K562 (cell line): ENCODE measurements at regions not wholly inside any gene's neighbourhood (a gene's known extent, or its start where the extent isn't known, plus 50 kb on each side); places are given as distances from the start of the nearest gene placed in this dataset.

ENCODE experiments used
- ATF7 ChIP-seq: fragments of 450-650 bp; IDR thresholded peaks from 2 replicates; pipeline ENCODE4 v1.7.1; 2014; ENCODE audit warnings: mild to moderate bottlenecking, moderate library complexity
- BACH1 ChIP-seq: fragments of 200-800 bp; sonication (Bioruptor generic); IDR thresholded peaks from 2 replicates; pipeline ENCODE4 v1.6.1; 2016; ENCODE audit warnings: missing genetic modification characterization, missing compliant biosample characterization
- BMI1 ChIP-seq: fragments of 150-350 bp; IDR thresholded peaks from 2 replicates; pipeline ENCODE4 v1.6.1; 2014; ENCODE audit warnings: low read length
- CBFA2T3 ChIP-seq: fragments of 450-650 bp; IDR thresholded peaks from 2 replicates; pipeline ENCODE4 v1.6.1; 2017
- CCAR2 ChIP-seq: fragments of 200-400 bp; formaldehyde crosslinking; IDR thresholded peaks from 2 replicates; pipeline ENCODE4 v1.6.1; 2017; ENCODE audit warnings: mild to moderate bottlenecking, low read depth, low read length
- CEBPB ChIP-seq: fragments of 450-650 bp; IDR thresholded peaks from 2 replicates; pipeline ENCODE4 v1.6.1; 2016; ENCODE audit warnings: missing genetic modification characterization, missing compliant biosample characterization
- DMBX1 ChIP-seq: fragments of 250-450 bp; sonication (Bioruptor Pico); IDR thresholded peaks from 2 replicates; pipeline ENCODE4 v1.8.0; 2022; ENCODE audit warnings: inconsistent platforms, mild to moderate bottlenecking, moderate library complexity, borderline replicate concordance
- ERF ChIP-seq: fragments of 450-650 bp; formaldehyde crosslinking; IDR thresholded peaks from 2 replicates; pipeline ENCODE4 v1.4.0; 2020; ENCODE audit warnings: mild to moderate bottlenecking, mixed read lengths
- GATAD2A ChIP-seq: fragments of 450-650 bp; IDR thresholded peaks from 2 replicates; pipeline ENCODE4 v1.6.1; 2017
- JUND ChIP-seq, 2 experiments: IDR thresholded peaks; 2 replicates in 1 of 2; 3 replicates in 1 of 2; pipeline ENCODE4 v1.6.1; 2011; ENCODE audit warnings: borderline replicate concordance in 2 of 2, low read depth in 2 of 2, low read length in 2 of 2, improper control_type of control experiment in 1 of 2, missing biosample characterization in 1 of 2, missing genetic modification characterization in 1 of 2, missing genetic modification reagents in 1 of 2
- MEIS2 ChIP-seq: fragments of 450-650 bp; IDR thresholded peaks from 2 replicates; pipeline ENCODE4 v1.6.1; 2014; ENCODE audit warnings: mild to moderate bottlenecking; ENCODE audit not compliant: partially characterized antibody
- MTF1 ChIP-seq: fragments of 250-450 bp; sonication (Bioruptor Pico); IDR thresholded peaks from 2 replicates; pipeline ENCODE4 v1.9.0; 2021; ENCODE audit warnings: moderate library complexity, mild to moderate bottlenecking, inconsistent platforms, borderline replicate concordance
- NCOA6 ChIP-seq: fragments of 450-650 bp; IDR thresholded peaks from 2 replicates; pipeline ENCODE4 v1.6.1; 2017; ENCODE audit warnings: mild to moderate bottlenecking
- RAD21 ChIP-seq, 2 experiments: fragments of 250-450 bp in 1 of 2; fragments of 450-650 bp in 1 of 2; sonication (Bioruptor Pico) in 1 of 2; formaldehyde crosslinking in 1 of 2; IDR thresholded peaks in 1 of 2; conservative IDR thresholded peaks in 1 of 2; 2 replicates each; pipeline versions ENCODE4 v1.4.0 to v1.8.0; 2020 to 2022; ENCODE audit warnings: mild to moderate bottlenecking in 2 of 2, moderate library complexity in 1 of 2
- RCOR1 ChIP-seq, 2 experiments: IDR thresholded peaks; 2 replicates each; pipeline ENCODE4 v1.6.1; 2012; ENCODE audit warnings: low read depth in 2 of 2, low read length in 2 of 2, borderline replicate concordance in 1 of 2, improper control_type of control experiment in 1 of 2
- SNRNP70 ChIP-seq: fragments of 200-400 bp; formaldehyde crosslinking; optimal IDR thresholded peaks from 2 replicates; pipeline ENCODE3; 2017; ENCODE audit warnings: low read depth, low read length
- TCF3 ChIP-seq: sonication (generic); formaldehyde crosslinking; IDR thresholded peaks from 2 replicates; pipeline ENCODE4 v1.4.0; 2020; ENCODE audit warnings: mild to moderate bottlenecking, missing genetic modification reagents
- ZFP36 ChIP-seq: fragments of 150-350 bp; IDR thresholded peaks from 2 replicates; pipeline ENCODE4 v1.6.1; 2018; ENCODE audit warnings: low read length, low read depth; ENCODE audit not compliant: partially characterized antibody
- TF ChIP-seq, protein P1 (sequence below): sonication (generic); formaldehyde crosslinking; IDR thresholded peaks from 2 replicates; pipeline ENCODE4 v1.8.0; 2023; ENCODE audit warnings: mild to moderate bottlenecking, missing genetic modification reagents
- TF ChIP-seq, protein P2 (sequence below): fragments of 200-800 bp; sonication (Bioruptor generic); IDR thresholded peaks from 2 replicates; pipeline ENCODE4 v1.6.1; 2017; ENCODE audit warnings: missing genetic modification characterization, missing compliant biosample characterization

DNA sequence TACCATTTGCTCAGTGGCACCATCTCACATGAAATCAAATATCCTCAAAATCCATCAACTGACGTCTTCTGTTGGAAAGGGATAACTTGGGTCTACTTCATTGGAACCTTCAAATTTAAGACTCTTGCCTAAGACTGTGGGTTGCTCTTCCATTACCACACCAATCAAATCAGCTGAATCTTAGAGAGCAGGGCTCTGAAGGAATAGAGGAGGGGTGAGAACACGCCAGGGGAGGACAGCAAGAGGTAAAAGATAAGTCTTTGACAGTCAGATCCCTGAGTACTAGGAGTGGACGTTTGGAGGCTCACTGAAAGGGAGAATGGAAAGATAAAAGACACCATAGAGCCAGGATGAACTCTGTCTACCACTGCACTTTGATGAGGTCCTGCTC is 107.5 kb downstream of the CCDC71L start (continued):
- TF ChIP-seq JUND (IDR thresholded peaks at IDR 0.05; ENCODE audit: borderline replicate concordance, low read depth, low read length) (peak; percentile 48; the same call in 1 of the 2 replicates), JUND (tag; IDR thresholded peaks at IDR 0.05; ENCODE audit: borderline replicate concordance, low read depth, low read length) (no peak; the same call in 2 of the 3 replicates), NCOA6 (no peak), BACH1 (tag) (0 out of 2 replicates have a peak, but pooled peaks have one; percentile 37), RAD21 (CRISPR knock-in tag; conservative IDR thresholded peaks at IDR 0.05 in 1 of 2, IDR thresholded peaks at IDR 0.05 in 1 of 2) (0 out of 4 replicates have a peak, but pooled peaks of 1 of the 2 experiments have one; percentile 15), CCAR2 (no peak), GATAD2A (peak; percentile 57; the same call in 1 of the 2 replicates), ERF (CRISPR knock-in tag) (0 out of 2 replicates have a peak, but pooled peaks have one; percentile 47), MTF1 (no peak), CBFA2T3 (peak; percentile 58), BMI1 (no peak), ZFP36 (peak; percentile 69), RCOR1 (IDR thresholded peaks at IDR 0.05; ENCODE audit: borderline replicate concordance in 1 of 2, low read depth in 2 of 2, low read length in 2 of 2) (no peak; a peak in 1 of 4 replicates), DMBX1 (CRISPR knock-in tag) (peak; percentile 32; the same call in 1 of the 2 replicates), MEIS2 (peak; percentile 5), SNRNP70 (no peak), CEBPB (tag) (peak; percentile 60; the same call in 1 of the 2 replicates), TCF3 (CRISPR knock-in tag) (peak; percentile 58), ATF7 (0 out of 2 replicates have a peak, but pooled peaks have one; percentile 24)
- TF ChIP-seq, protein P1, sequence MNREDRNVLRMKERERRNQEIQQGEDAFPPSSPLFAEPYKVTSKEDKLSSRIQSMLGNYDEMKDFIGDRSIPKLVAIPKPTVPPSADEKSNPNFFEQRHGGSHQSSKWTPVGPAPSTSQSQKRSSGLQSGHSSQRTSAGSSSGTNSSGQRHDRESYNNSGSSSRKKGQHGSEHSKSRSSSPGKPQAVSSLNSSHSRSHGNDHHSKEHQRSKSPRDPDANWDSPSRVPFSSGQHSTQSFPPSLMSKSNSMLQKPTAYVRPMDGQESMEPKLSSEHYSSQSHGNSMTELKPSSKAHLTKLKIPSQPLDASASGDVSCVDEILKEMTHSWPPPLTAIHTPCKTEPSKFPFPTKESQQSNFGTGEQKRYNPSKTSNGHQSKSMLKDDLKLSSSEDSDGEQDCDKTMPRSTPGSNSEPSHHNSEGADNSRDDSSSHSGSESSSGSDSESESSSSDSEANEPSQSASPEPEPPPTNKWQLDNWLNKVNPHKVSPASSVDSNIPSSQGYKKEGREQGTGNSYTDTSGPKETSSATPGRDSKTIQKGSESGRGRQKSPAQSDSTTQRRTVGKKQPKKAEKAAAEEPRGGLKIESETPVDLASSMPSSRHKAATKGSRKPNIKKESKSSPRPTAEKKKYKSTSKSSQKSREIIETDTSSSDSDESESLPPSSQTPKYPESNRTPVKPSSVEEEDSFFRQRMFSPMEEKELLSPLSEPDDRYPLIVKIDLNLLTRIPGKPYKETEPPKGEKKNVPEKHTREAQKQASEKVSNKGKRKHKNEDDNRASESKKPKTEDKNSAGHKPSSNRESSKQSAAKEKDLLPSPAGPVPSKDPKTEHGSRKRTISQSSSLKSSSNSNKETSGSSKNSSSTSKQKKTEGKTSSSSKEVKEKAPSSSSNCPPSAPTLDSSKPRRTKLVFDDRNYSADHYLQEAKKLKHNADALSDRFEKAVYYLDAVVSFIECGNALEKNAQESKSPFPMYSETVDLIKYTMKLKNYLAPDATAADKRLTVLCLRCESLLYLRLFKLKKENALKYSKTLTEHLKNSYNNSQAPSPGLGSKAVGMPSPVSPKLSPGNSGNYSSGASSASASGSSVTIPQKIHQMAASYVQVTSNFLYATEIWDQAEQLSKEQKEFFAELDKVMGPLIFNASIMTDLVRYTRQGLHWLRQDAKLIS (CRISPR knock-in tag): 0 out of 2 replicates have a peak, but pooled peaks have one; percentile 52
- TF ChIP-seq, protein P2, sequence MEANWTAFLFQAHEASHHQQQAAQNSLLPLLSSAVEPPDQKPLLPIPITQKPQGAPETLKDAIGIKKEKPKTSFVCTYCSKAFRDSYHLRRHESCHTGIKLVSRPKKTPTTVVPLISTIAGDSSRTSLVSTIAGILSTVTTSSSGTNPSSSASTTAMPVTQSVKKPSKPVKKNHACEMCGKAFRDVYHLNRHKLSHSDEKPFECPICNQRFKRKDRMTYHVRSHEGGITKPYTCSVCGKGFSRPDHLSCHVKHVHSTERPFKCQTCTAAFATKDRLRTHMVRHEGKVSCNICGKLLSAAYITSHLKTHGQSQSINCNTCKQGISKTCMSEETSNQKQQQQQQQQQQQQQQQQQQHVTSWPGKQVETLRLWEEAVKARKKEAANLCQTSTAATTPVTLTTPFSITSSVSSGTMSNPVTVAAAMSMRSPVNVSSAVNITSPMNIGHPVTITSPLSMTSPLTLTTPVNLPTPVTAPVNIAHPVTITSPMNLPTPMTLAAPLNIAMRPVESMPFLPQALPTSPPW (CRISPR knock-in tag): peak; percentile 29; the same call in 1 of the 2 replicates
